HCT116 (cell line): ENCODE measurements at regions not wholly inside any gene's neighbourhood (a gene's known extent, or its start where the extent isn't known, plus 50 kb on each side); places are given as distances from the start of the nearest gene placed in this dataset.

ENCODE experiments used
- ATAC-seq: fragments of 200-7000 bp; cut with Tn5 transposase; 2 replicates; pipeline ENCODE4 v1.9.1; 2020; ENCODE audit warnings: mild to moderate bottlenecking, moderate library complexity
- BruUV-seq: library from RNA; stranded (reverse); fragments of 400-500 nt; replicated peaks from 2 replicates; lab custom pipeline; 2021; lab: Mats Ljungman, UMichigan
- CTCF ChIA-PET: fragments of 300-600 bp; sonication (Branson Sonifier 250); formaldehyde crosslinking; loops from one replicate; lab custom pipeline; 2021; ENCODE audit warnings: antibody characterized with exemption; lab: Charles Lee
- POLR2A ChIA-PET: fragments of 300-600, 350-600 bp; sonication (Branson Sonifier 250); formaldehyde crosslinking; loops from one replicate; lab custom pipeline; 2021; ENCODE audit warnings: antibody characterized with exemption; lab: Charles Lee
- RAD21 ChIA-PET, 2 experiments: fragments of 300-600 bp; sonication (Branson Sonifier 250); formaldehyde crosslinking; loops; one replicate each; lab custom pipeline; 2023; ENCODE audit warnings: low total read pairs in 2 of 2; ENCODE audit not compliant: uncharacterized antibody in 2 of 2, unreplicated experiment in 2 of 2, low non-redundant PET in 1 of 2; lab: Charles Lee
- DNase-seq: peaks from one replicate; pipeline ENCODE4 v3.0.0-alpha.2; 2010; ENCODE audit warnings: low read depth, low spot score
- H2AFZ ChIP-seq: fragments of 200-600 bp; shearing (Covaris generic), sonication (generic); 2 replicates; pipeline ENCODE4 v1.6.1; 2017; ENCODE audit warnings: low read depth, mixed run types, mixed read lengths, antibody characterized with exemption, low read length; ENCODE audit not compliant: poor library complexity, severe bottlenecking
- H3K27ac ChIP-seq: 2 replicates; pipeline ENCODE4 v1.5.1; 2012; ENCODE audit warnings: low read depth, low read length
- H3K27me3 ChIP-seq: fragments of 200-600 bp; sonication (generic); 2 replicates; pipeline ENCODE4 v1.6.1; 2016; ENCODE audit warnings: mixed run types, low read length, mixed read lengths; ENCODE audit not compliant: insufficient read depth
- H3K36me3 ChIP-seq, 2 experiments: fragments of 200-500 bp in 1 of 2; fragments of 200-600 bp in 1 of 2; sonication (Bioruptor generic) in 1 of 2; sonication (generic) in 1 of 2; 2 replicates each; pipeline versions ENCODE4 v1.5.1 to v1.6.1; 2014 to 2016; ENCODE audit warnings: low read length in 2 of 2, inconsistent platforms in 1 of 2, mixed read lengths in 1 of 2, mixed run types in 1 of 2; ENCODE audit not compliant: insufficient read depth in 2 of 2, control insufficient read depth in 1 of 2
- H3K4me1 ChIP-seq, 2 experiments: fragments of 200-600 bp in 1 of 2; sonication (generic) in 1 of 2; 2 replicates each; pipeline versions ENCODE4 v1.5.1 to v1.6.1; 2012 to 2017; ENCODE audit warnings: low read length in 2 of 2, inconsistent platforms in 1 of 2, mild to moderate bottlenecking in 1 of 2, mixed read lengths in 1 of 2, mixed run types in 1 of 2, moderate library complexity in 1 of 2; ENCODE audit not compliant: insufficient read depth in 2 of 2, control insufficient read depth in 1 of 2
- H3K4me2 ChIP-seq: fragments of 200-600 bp; sonication (generic); 2 replicates; pipeline ENCODE4 v1.6.1; 2017; ENCODE audit warnings: mixed run types, low read length, mixed read lengths
- H3K4me3 ChIP-seq, 2 experiments: fragments of 200-600 bp in 1 of 2; sonication (generic) in 1 of 2; replicated peaks in 1 of 2; 2 replicates each; pipeline ENCODE4 v1.5.1; 2011 to 2016; ENCODE audit warnings: low read length in 2 of 2, control low read depth in 1 of 2, low read depth in 1 of 2, mild to moderate bottlenecking in 1 of 2, mixed read lengths in 1 of 2, mixed run types in 1 of 2
- H3K79me2 ChIP-seq: fragments of 200-600 bp; sonication (generic); 2 replicates; pipeline ENCODE4 v1.6.1; 2017; ENCODE audit warnings: mild to moderate bottlenecking, mixed run types, low read length, moderate library complexity, mixed read lengths; ENCODE audit not compliant: insufficient read depth
- H3K9ac ChIP-seq: fragments of 200-600 bp; sonication (generic); 2 replicates; pipeline ENCODE4 v1.6.1; 2016; ENCODE audit warnings: low read length, mixed read lengths
- H3K9me2 ChIP-seq: fragments of 200-600 bp; sonication (generic), shearing (Covaris generic); 2 replicates; pipeline ENCODE4 v1.6.1; 2017; ENCODE audit warnings: mixed run types, mild to moderate bottlenecking, moderate library complexity; ENCODE audit not compliant: insufficient read depth
- H3K9me3 ChIP-seq, 2 experiments: fragments of 200-500 bp in 1 of 2; fragments of 200-600 bp in 1 of 2; sonication (Bioruptor generic) in 1 of 2; sonication (generic) in 1 of 2; 2 replicates each; pipeline ENCODE4 v1.6.1; 2014 to 2017; ENCODE audit warnings: low read length in 2 of 2, mixed read lengths in 2 of 2, inconsistent platforms in 1 of 2, low read depth in 1 of 2, mild to moderate bottlenecking in 1 of 2, mixed run types in 1 of 2, moderate library complexity in 1 of 2; ENCODE audit not compliant: control insufficient read depth in 1 of 2, insufficient read depth in 1 of 2
- H4K20me1 ChIP-seq: fragments of 200-600 bp; sonication (generic), shearing (Covaris generic); 2 replicates; pipeline ENCODE4 v1.6.1; 2017; ENCODE audit warnings: mixed run types, mild to moderate bottlenecking, moderate library complexity; ENCODE audit not compliant: insufficient read depth
- CBX3 ChIP-seq: IDR thresholded peaks from 2 replicates; pipeline ENCODE4 v1.6.1; 2012; ENCODE audit warnings: low read depth
- CTCF ChIP-seq, 3 experiments: fragments of 200-600 bp in 1 of 3; sonication (generic) in 1 of 3; IDR thresholded peaks in 2 of 3; conservative IDR thresholded peaks in 1 of 3; 2 replicates each; pipeline ENCODE4 v1.5.1; 2012 to 2017; ENCODE audit warnings: low read depth in 2 of 3, low read length in 2 of 3, antibody characterized with exemption in 1 of 3, borderline replicate concordance in 1 of 3, control low read depth in 1 of 3, mild to moderate bottlenecking in 1 of 3, mixed read lengths in 1 of 3, mixed run types in 1 of 3, moderate library complexity in 1 of 3; ENCODE audit not compliant: insufficient read depth in 1 of 3
- RAD21 ChIP-seq: IDR thresholded peaks from 2 replicates; pipeline ENCODE4 v1.6.1; 2012; ENCODE audit warnings: low read depth, mild to moderate bottlenecking
- REST ChIP-seq: IDR thresholded peaks from 2 replicates; pipeline ENCODE4 v1.6.1; 2012; ENCODE audit warnings: low read depth
- SIN3A ChIP-seq: IDR thresholded peaks from 2 replicates; pipeline ENCODE4 v1.6.1; 2012; ENCODE audit warnings: low read depth
- SRF ChIP-seq: IDR thresholded peaks from 2 replicates; pipeline ENCODE4 v1.6.1; 2012; ENCODE audit warnings: low read depth
- intact Hi-C: fragments of 100-400 bp; cut with micrococcal nuclease; formaldehyde crosslinking; loops from 2 replicates; pipeline ENCODE4 v1.10.0; 2022

- BruUV-seq = no TSS peak
- no peaks in the 10 kb centered on the region for H3K9me2 ChIP-seq
- RAD21 ChIA-PET = interaction anchor here in 1 of 2 experiments (1.5 kb wide), 1 partner anchor 11 kb away, joined by 3 read pairs; no protein-coding TSS in a partner anchor
- H3K9ac ChIP-seq = no peak overlapping the region
- no peaks in the 10 kb centered on the region for H4K20me1 ChIP-seq
- TF ChIP-seq SIN3A = no peak
- TF ChIP-seq CTCF (IDR thresholded peaks at IDR 0.05 in 2 of 3, conservative IDR thresholded peaks at IDR 0.05 in 1 of 3; ENCODE audit: borderline replicate concordance in 1 of 3, insufficient read depth in 1 of 3, low read depth in 2 of 3, low read length in 2 of 3) = peak; percentile 45 to 75 (median 73); a peak in 5 of 6 replicates
- no peak for TF ChIP-seq SRF
- peak; percentile 11; the same call in 1 of the 2 replicates for TF ChIP-seq CBX3
- no peak for TF ChIP-seq REST
- TF ChIP-seq RAD21 = peak; percentile 83
- TF ChIP-seq, all 23 proteins: peak for 3
- intact Hi-C loops = loop anchor here (5.0 to 10.0 kb wide), 2 partner anchors 254 to 1871 kb away; partner anchors contain the start of gene TENT5A
- peak overlapping the region; percentile 88 for H2AFZ ChIP-seq
- no peaks in the 10 kb centered on the region for H3K4me1 ChIP-seq
- H3K4me2 ChIP-seq = no peak overlapping the region
- CTCF ChIA-PET = interaction anchor here (0.6 to 2.1 kb wide), 8 partner anchors 9 to 1792 kb away, joined by 3 to 7 read pairs (median 3); no protein-coding TSS in a partner anchor
- H3K9me3 ChIP-seq = peaks cover 0 to 3% of the 10 kb centered on the region in 2 experiments; a peak in 1 of 4 replicates
- no peaks in the 10 kb centered on the region for H3K36me3 ChIP-seq
- H3K4me3 ChIP-seq = no peak overlapping the region
- no peak overlapping the region for H3K27ac ChIP-seq
- no peaks in the 10 kb centered on the region for H3K27me3 ChIP-seq
- POLR2A ChIA-PET = no interaction called here
- H3K79me2 ChIP-seq = no peaks in the 10 kb centered on the region
- peak; percentile 90 for ATAC-seq
- no peak for DNase-seq
Measured at GRCh38 chr6:82006027-82006738, 241.4 kb downstream of the IBTK start.
